GM10266 (cell line): ENCODE measurements at regions not wholly inside any gene's neighbourhood (a gene's known extent, or its start where the extent isn't known, plus 50 kb on each side); places are given as distances from the start of the nearest gene placed in this dataset.

Experiments used
- DNase-seq: peaks from one replicate; pipeline ENCODE4 v3.0.0; 2012; ENCODE audit errors: extremely low spot score
- CTCF ChIP-seq: IDR thresholded peaks from 2 replicates; pipeline ENCODE4 v1.5.1; 2012; ENCODE audit warnings: mild to moderate bottlenecking, low read depth; ENCODE audit not compliant: control insufficient read depth, insufficient read depth; ENCODE audit errors: missing control alignments

DNA sequence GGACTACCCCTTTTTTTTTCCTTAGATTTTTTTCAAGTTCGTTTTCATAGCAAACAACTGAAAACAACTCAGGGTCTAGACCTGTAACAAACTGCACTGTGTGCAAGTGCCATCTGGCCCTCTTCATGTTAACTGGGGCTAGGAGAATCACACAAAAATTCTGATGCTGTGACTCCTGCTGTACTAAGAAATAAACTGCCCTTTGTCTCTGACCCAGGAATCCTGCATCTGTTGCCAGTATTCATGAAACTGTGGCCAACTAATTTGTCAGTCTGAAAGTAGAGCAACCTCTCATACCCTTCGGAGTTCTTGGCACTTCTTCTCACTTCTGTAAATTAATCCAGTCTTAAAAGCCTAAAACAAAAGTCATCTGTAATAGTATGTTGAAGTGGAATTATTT is 218.4 kb upstream of the PCDH15 start:
- TF ChIP-seq CTCF = no peak
- DNase-seq = no peak

GRCh38 chr10:55013318-55013717 is 212.3 kb upstream of the PCDH15 start:
- no peak for TF ChIP-seq CTCF
- DNase-seq = no peak

DNA sequence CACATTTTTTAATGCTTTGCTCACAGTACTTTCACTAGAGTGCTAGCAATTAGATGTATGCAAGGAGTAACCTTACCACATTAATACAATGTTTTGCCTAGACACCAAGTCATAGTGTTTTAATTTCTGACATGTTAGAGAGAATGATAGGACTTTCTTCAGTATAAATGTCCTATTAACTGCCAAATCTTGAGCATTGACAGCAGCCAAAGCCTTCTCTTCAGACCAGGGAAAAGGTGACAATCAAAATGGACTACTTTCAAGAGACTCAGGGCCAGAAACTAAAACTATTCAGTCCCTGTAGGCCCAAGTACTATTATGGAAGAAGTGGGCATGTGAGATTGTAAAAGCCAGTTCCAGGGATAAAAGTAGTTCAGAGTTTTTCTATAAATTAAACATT is 201.4 kb upstream of the PCDH15 start:
- no peak for DNase-seq
- no peak for TF ChIP-seq CTCF

- no peak for DNase-seq
- no peak for TF ChIP-seq CTCF
These were observed 200.4 kb upstream of the PCDH15 start for GRCh38 chr10:55001422-55001821.

DNA sequence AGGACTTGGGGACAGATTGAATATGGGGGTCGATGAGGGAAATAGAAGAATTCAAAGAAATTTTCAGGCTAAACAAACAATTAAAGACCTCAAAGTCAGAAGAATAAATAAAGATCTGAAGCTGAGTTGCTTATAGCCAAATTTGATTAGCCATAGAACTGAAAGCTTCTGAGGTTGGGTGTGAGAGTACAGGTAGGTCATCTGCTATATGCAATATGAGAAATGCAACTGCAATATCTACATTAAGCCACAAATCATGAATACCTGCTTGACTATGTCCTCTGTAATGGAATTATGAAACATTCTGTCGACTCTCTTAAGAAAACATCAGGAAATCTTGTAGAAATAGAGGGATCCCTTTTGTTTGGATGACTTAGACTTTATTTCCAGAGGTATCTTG is 192.1 kb upstream of the PCDH15 start:
- TF ChIP-seq CTCF = no peak
- DNase-seq = no peak

DNA sequence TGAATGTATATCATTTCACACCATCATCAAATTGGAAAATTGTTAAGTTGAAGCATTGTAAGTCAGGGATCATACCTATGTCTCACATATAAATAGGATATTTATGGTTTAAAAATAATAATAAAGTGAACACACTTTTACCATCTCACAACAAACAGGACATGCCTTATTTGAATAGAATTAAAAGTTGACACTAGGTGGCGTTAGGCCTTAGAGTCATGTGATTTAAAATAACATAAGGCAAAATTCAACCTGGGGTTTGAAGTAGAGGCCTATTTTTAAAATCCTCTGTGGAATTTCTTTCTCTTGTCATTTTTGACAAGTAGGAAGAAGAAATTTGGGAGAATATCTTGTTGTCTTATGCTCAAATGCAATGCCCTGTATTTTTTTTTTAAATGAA is 184.7 kb upstream of the PCDH15 start:
- peak; percentile 5 for DNase-seq
- TF ChIP-seq CTCF = peak; percentile 43

DNA sequence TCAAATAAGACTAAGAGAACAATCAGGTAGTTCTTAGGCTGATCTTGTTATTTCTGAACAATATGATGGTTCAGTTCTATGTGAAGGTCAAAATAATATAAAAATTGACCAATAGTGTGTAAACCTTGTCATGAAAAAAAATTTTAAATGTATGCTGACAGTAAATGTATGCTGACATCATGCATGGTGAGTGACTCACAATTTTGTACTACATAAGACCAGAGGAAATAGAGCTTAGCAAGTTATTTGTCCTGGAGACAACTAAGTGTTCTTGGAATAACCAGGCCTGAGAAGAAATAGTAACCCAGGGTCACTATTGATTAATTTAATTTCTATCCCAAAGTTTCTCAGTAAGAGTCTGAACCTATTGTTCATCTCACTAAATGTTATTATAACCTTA is 182.2 kb upstream of the PCDH15 start:
- TF ChIP-seq CTCF = no peak
- DNase-seq = no peak
